Thyroid gland (tissue), 4 donors: ENCODE measurements at regions not wholly inside any gene's neighbourhood (a gene's known extent, or its start where the extent isn't known, plus 50 kb on each side); places are given as distances from the start of the nearest gene placed in this dataset.

ENCODE experiments used
- POLR2A ChIP-seq, 2 donors: fragments of 450-650 bp; IDR thresholded peaks; one replicate each; pipeline ENCODE4 v1.6.1; 2017; ENCODE audit warnings: antibody characterized with exemption in 2 of 2, mild to moderate bottlenecking in 2 of 2, moderate library complexity in 1 of 2
- TF ChIP-seq, protein P1 (sequence below), 6 experiments: fragments of 200-600 bp in 3 of 6; fragments of 450-650 bp in 3 of 6; sonication (generic) in 3 of 6; IDR thresholded peaks; one replicate each; pipeline ENCODE4 v1.5.1; 2016 to 2019; ENCODE audit warnings: antibody characterized with exemption in 6 of 6, mild to moderate bottlenecking in 2 of 6, inconsistent platforms in 1 of 6, moderate library complexity in 1 of 6

DNA sequence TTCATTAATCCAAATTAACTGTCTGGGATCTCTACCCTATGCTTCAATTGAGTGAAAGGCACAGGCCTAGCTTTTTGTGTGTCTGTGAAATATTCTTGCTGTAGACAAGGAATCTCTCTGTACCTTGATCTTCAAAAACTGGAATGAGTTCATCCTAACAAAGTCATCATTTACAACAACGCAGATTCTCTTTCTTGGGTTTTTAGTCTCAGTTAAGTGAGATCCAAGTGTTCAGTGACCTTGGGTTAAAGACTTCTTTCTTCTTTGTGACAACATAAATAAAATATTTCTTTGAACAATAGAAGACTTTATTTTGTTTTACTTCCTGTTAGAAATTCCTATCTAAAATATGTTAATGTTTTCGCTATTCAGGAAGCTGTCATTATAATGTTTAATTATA, 192.2 kb upstream of the LMNTD1 start:
- TF ChIP-seq, protein P1, sequence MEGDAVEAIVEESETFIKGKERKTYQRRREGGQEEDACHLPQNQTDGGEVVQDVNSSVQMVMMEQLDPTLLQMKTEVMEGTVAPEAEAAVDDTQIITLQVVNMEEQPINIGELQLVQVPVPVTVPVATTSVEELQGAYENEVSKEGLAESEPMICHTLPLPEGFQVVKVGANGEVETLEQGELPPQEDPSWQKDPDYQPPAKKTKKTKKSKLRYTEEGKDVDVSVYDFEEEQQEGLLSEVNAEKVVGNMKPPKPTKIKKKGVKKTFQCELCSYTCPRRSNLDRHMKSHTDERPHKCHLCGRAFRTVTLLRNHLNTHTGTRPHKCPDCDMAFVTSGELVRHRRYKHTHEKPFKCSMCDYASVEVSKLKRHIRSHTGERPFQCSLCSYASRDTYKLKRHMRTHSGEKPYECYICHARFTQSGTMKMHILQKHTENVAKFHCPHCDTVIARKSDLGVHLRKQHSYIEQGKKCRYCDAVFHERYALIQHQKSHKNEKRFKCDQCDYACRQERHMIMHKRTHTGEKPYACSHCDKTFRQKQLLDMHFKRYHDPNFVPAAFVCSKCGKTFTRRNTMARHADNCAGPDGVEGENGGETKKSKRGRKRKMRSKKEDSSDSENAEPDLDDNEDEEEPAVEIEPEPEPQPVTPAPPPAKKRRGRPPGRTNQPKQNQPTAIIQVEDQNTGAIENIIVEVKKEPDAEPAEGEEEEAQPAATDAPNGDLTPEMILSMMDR (IDR thresholded peaks at IDR 0.05): no peak
- TF ChIP-seq POLR2A (IDR thresholded peaks at IDR 0.05): no peak
